Suprapubic skin (tissue), 4 donors: ENCODE measurements at regions not wholly inside any gene's neighbourhood (a gene's known extent, or its start where the extent isn't known, plus 50 kb on each side); places are given as distances from the start of the nearest gene placed in this dataset.
"Not testable (repeated sequence)": the region's sequence is repeated elsewhere in the genome, so short reads cannot be mapped to it uniquely, and the experiment has no call there.

ENCODE experiments used
- DNase-seq, 2 donors: peaks; one replicate each; pipeline ENCODE4 v3.0.0-alpha.2; 2019; ENCODE audit warnings: low spot score in 2 of 2
- H3K27ac ChIP-seq: fragments of 200-600 bp; sonication (generic); one replicate; pipeline ENCODE4 v1.5.1; 2019
- H3K27me3 ChIP-seq: fragments of 200-600 bp; sonication (generic); one replicate; pipeline ENCODE4 v1.5.1; 2019
- H3K36me3 ChIP-seq: fragments of 200-600 bp; sonication (generic); one replicate; pipeline ENCODE4 v1.5.1; 2019
- H3K4me1 ChIP-seq: fragments of 200-600 bp; sonication (generic); one replicate; pipeline ENCODE4 v1.5.1; 2019
- H3K4me3 ChIP-seq: fragments of 200-600 bp; sonication (generic); one replicate; pipeline ENCODE4 v1.5.1; 2019; ENCODE audit warnings: mild to moderate bottlenecking
- H3K9me3 ChIP-seq: fragments of 200-600 bp; sonication (generic); one replicate; pipeline ENCODE4 v1.5.1; 2019
- CTCF ChIP-seq, 2 donors: fragments of 200-600 bp in 1 of 2; fragments of 450-650 bp in 1 of 2; sonication (generic) in 1 of 2; IDR thresholded peaks; one replicate each; pipeline ENCODE4 v1.5.1; 2016 to 2019; ENCODE audit warnings: antibody characterized with exemption in 2 of 2, mild to moderate bottlenecking in 1 of 2, moderate library complexity in 1 of 2
- EP300 ChIP-seq: sonication (generic); formaldehyde crosslinking; IDR thresholded peaks from one replicate; pipeline ENCODE4 v1.6.1; 2017; ENCODE audit warnings: antibody characterized with exemption
- POLR2A ChIP-seq, 2 donors: fragments of 450-650 bp; IDR thresholded peaks; one replicate each; pipeline ENCODE4 v1.6.1; 2017; ENCODE audit warnings: antibody characterized with exemption in 2 of 2, mild to moderate bottlenecking in 2 of 2, moderate library complexity in 2 of 2
- POLR2AphosphoS5 ChIP-seq, 3 donors: sonication (generic); formaldehyde crosslinking; IDR thresholded peaks; one replicate each; pipeline ENCODE4 v1.6.1; 2017; ENCODE audit warnings: antibody characterized with exemption in 3 of 3
- WGBS: methylation state at CpG from one replicate; pipeline ENCODE4 v1.1.5; 2018; 5-methylcytosine and 5-hydroxymethylcytosine counted together

- peaks cover 4% of the 10 kb centered on the region for H3K9me3 ChIP-seq
- no peaks in the 10 kb centered on the region for H3K27me3 ChIP-seq
- no peak overlapping the region for H3K27ac ChIP-seq
- no peaks in the 10 kb centered on the region for H3K4me1 ChIP-seq
- H3K36me3 ChIP-seq: no peaks in the 10 kb centered on the region
- no peak for DNase-seq
- no peak for TF ChIP-seq POLR2A (IDR thresholded peaks at IDR 0.05)
- TF ChIP-seq POLR2AphosphoS5 (IDR thresholded peaks at IDR 0.05): no peak
- no peak for TF ChIP-seq CTCF (IDR thresholded peaks at IDR 0.05)
- TF ChIP-seq EP300: no peak
- no peak overlapping the region for H3K4me3 ChIP-seq
These were observed 73.1 kb upstream of the SYNCRIP start for GRCh38 chr6:85715797-85716196.

- 83% methylated on average over 9 of the region's 9 CpGs for WGBS
- Histone ChIP-seq H3K36me3 (no peaks in the 10 kb centered on the region), H3K4me3 (no peak overlapping the region), H3K9me3 (peaks cover 4% of the 10 kb centered on the region), H3K27me3 (no peaks in the 10 kb centered on the region), H3K4me1 (no peaks in the 10 kb centered on the region), H3K27ac (no peak overlapping the region)
- DNase-seq: no peak
- TF ChIP-seq EP300: no peak
- TF ChIP-seq CTCF (IDR thresholded peaks at IDR 0.05): no peak
- TF ChIP-seq POLR2A (IDR thresholded peaks at IDR 0.05): no peak
- no peak for TF ChIP-seq POLR2AphosphoS5 (IDR thresholded peaks at IDR 0.05)
These were observed 72.3 kb upstream of the SYNCRIP start for GRCh38 chr6:85714893-85715530.

- Histone ChIP-seq H3K27me3 (no peaks in the 10 kb centered on the region), H3K9me3 (peaks cover 4% of the 10 kb centered on the region), H3K4me1 (no peaks in the 10 kb centered on the region), H3K27ac (no peak overlapping the region), H3K4me3 (no peak overlapping the region), H3K36me3 (no peaks in the 10 kb centered on the region)
- DNase-seq: no peak
- 83% methylated on average over 2 of the region's 2 CpGs for WGBS
- TF ChIP-seq POLR2AphosphoS5 (IDR thresholded peaks at IDR 0.05) (no peak), EP300 (no peak), CTCF (IDR thresholded peaks at IDR 0.05) (no peak), POLR2A (IDR thresholded peaks at IDR 0.05) (no peak)
These were observed 69.7 kb upstream of the SYNCRIP start for GRCh38 chr6:85712346-85712745.

GRCh38 chr6:85707515-85708145, 64.9 kb upstream of the SYNCRIP start:
- WGBS: 83% methylated on average over 1 of the region's 1 CpG
- H3K36me3 ChIP-seq, H3K27ac ChIP-seq, H3K27me3 ChIP-seq, H3K9me3 ChIP-seq, DNase-seq, H3K4me1 ChIP-seq, H3K4me3 ChIP-seq: not testable (repeated sequence)

- no peak for TF ChIP-seq POLR2AphosphoS5 (IDR thresholded peaks at IDR 0.05)
- WGBS: 68% methylated on average over 2 of the region's 3 CpGs
- no peaks in the 10 kb centered on the region for H3K27me3 ChIP-seq
- no peak overlapping the region for H3K27ac ChIP-seq
- H3K4me3 ChIP-seq: no peak overlapping the region
- H3K36me3 ChIP-seq: no peaks in the 10 kb centered on the region
- DNase-seq: no peak
- H3K9me3 ChIP-seq: no peaks in the 10 kb centered on the region
- no peaks in the 10 kb centered on the region for H3K4me1 ChIP-seq
These were observed 63.6 kb upstream of the SYNCRIP start for GRCh38 chr6:85706272-85706671.

GRCh38 chr6:85705220-85705619, 62.5 kb upstream of the SYNCRIP start:
- H3K4me3 ChIP-seq: no peak overlapping the region
- no peak for TF ChIP-seq CTCF (IDR thresholded peaks at IDR 0.05)
- TF ChIP-seq EP300: no peak
- no peak for TF ChIP-seq POLR2A (IDR thresholded peaks at IDR 0.05)
- no peak for TF ChIP-seq POLR2AphosphoS5 (IDR thresholded peaks at IDR 0.05)
- 69% methylated on average over 5 of the region's 8 CpGs for WGBS
- H3K4me1 ChIP-seq: no peaks in the 10 kb centered on the region
- no peak for DNase-seq
- H3K9me3 ChIP-seq: no peaks in the 10 kb centered on the region
- H3K36me3 ChIP-seq: no peaks in the 10 kb centered on the region
- H3K27ac ChIP-seq: no peak overlapping the region
- H3K27me3 ChIP-seq: no peaks in the 10 kb centered on the region
